Peyer's patch (tissue), 4 donors: ENCODE measurements at regions not wholly inside any gene's neighbourhood (a gene's known extent, or its start where the extent isn't known, plus 50 kb on each side); places are given as distances from the start of the nearest gene placed in this dataset.

Source experiments
- POLR2A ChIP-seq, 2 donors: fragments of 450-650 bp; IDR thresholded peaks; one replicate each; pipeline ENCODE4 v1.5.1; 2017; ENCODE audit warnings: antibody characterized with exemption in 2 of 2, mild to moderate bottlenecking in 2 of 2, moderate library complexity in 2 of 2
- TF ChIP-seq, protein P1 (sequence below), 6 experiments: fragments of 450-650 bp in 4 of 6; fragments of 200-600 bp in 2 of 6; sonication (generic) in 1 of 6; IDR thresholded peaks; one replicate each; pipeline ENCODE4 v1.5.1; 2017 to 2019; ENCODE audit warnings: antibody characterized with exemption in 6 of 6, mild to moderate bottlenecking in 3 of 6, moderate library complexity in 1 of 6

DNA sequence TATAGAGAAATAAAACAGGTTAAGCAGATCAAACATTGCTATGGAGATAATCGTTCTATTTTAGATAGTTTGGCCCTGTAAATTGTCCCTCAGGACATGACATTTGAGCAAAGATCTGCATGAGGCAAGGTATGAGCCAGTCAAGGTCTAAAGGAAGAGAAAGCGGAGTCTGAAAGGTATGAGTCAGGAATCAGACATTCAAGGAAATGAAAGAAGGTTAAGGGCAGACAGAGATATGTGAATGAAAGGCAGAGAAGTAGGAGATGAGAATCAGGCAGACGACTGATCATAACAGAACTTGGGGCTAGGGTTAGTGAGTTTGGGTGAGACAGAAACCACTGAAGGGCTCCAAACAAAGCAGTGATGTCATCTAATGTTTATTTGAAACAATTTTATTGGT lies 775.8 kb downstream of the MAFB start:
- TF ChIP-seq, protein P1, sequence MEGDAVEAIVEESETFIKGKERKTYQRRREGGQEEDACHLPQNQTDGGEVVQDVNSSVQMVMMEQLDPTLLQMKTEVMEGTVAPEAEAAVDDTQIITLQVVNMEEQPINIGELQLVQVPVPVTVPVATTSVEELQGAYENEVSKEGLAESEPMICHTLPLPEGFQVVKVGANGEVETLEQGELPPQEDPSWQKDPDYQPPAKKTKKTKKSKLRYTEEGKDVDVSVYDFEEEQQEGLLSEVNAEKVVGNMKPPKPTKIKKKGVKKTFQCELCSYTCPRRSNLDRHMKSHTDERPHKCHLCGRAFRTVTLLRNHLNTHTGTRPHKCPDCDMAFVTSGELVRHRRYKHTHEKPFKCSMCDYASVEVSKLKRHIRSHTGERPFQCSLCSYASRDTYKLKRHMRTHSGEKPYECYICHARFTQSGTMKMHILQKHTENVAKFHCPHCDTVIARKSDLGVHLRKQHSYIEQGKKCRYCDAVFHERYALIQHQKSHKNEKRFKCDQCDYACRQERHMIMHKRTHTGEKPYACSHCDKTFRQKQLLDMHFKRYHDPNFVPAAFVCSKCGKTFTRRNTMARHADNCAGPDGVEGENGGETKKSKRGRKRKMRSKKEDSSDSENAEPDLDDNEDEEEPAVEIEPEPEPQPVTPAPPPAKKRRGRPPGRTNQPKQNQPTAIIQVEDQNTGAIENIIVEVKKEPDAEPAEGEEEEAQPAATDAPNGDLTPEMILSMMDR (IDR thresholded peaks at IDR 0.05) = no peak
- no peak for TF ChIP-seq POLR2A (IDR thresholded peaks at IDR 0.05)
